Breast epithelium (tissue), 3 donors: ENCODE measurements at regions not wholly inside any gene's neighbourhood (a gene's known extent, or its start where the extent isn't known, plus 50 kb on each side); places are given as distances from the start of the nearest gene placed in this dataset.

ENCODE experiments used
- CTCF ChIP-seq, 3 donors: fragments of 450-650 bp; IDR thresholded peaks; one replicate each; pipeline ENCODE4 v1.5.1; 2016 to 2017; ENCODE audit warnings: antibody characterized with exemption in 3 of 3, mild to moderate bottlenecking in 3 of 3, moderate library complexity in 3 of 3
- POLR2A ChIP-seq: fragments of 450-650 bp; IDR thresholded peaks from one replicate; pipeline ENCODE4 v1.6.1; 2016; ENCODE audit warnings: antibody characterized with exemption, mild to moderate bottlenecking, moderate library complexity
- POLR2AphosphoS5 ChIP-seq, 3 donors: sonication (generic); formaldehyde crosslinking; IDR thresholded peaks; one replicate each; pipeline ENCODE4 v1.6.1; 2017; ENCODE audit warnings: antibody characterized with exemption in 3 of 3

GRCh38 chr2:149664896-149665295, 77.3 kb upstream of the MMADHC start:
- TF ChIP-seq CTCF (IDR thresholded peaks at IDR 0.05) (no peak), POLR2AphosphoS5 (IDR thresholded peaks at IDR 0.05) (no peak), POLR2A (no peak)
